MCF 10A (cell line): ENCODE measurements at regions not wholly inside any gene's neighbourhood (a gene's known extent, or its start where the extent isn't known, plus 50 kb on each side); places are given as distances from the start of the nearest gene placed in this dataset.

Source experiments
- BruUV-seq: library from RNA; stranded (reverse); fragments of 400-500 nt; replicated peaks from 2 replicates; lab custom pipeline; 2021; lab: Mats Ljungman, UMichigan
- CTCF ChIA-PET: fragments of 300-600 bp; sonication (Branson Sonifier 250); formaldehyde crosslinking; extraction: SDS; loops from one replicate; lab custom pipeline; 2021; ENCODE audit warnings: antibody characterized with exemption, inconsistent platforms; lab: Yijun Ruan, JAX
- POLR2A ChIA-PET: fragments of 300-600, 350-650 bp; sonication (Branson Sonifier 250); formaldehyde crosslinking; extraction: SDS; loops from one replicate; lab custom pipeline; 2020; ENCODE audit warnings: antibody characterized with exemption, inconsistent platforms; lab: Yijun Ruan, JAX
- DNase-seq: peaks from one replicate; pipeline ENCODE4 v3.0.0-alpha.2; 2018; ENCODE audit not compliant: unreplicated experiment
- H3K27ac Mint-ChIP-seq: one replicate; pipeline ENCODE4 v1.8.0; 2022; ENCODE audit warnings: mild to moderate bottlenecking, low read depth, mixed read lengths; ENCODE audit not compliant: unreplicated experiment
- H3K27me3 Mint-ChIP-seq: one replicate; pipeline ENCODE4 v1.8.0; 2022; ENCODE audit warnings: mixed read lengths; ENCODE audit not compliant: insufficient read depth, unreplicated experiment
- H3K36me3 Mint-ChIP-seq: one replicate; pipeline ENCODE4 v1.8.0; 2022; ENCODE audit warnings: mild to moderate bottlenecking, moderate library complexity, mixed read lengths; ENCODE audit not compliant: insufficient read depth, unreplicated experiment
- H3K4me1 Mint-ChIP-seq: one replicate; pipeline ENCODE4 v1.8.0; 2022; ENCODE audit warnings: mixed read lengths; ENCODE audit not compliant: insufficient read depth, unreplicated experiment
- H3K4me3 Mint-ChIP-seq: one replicate; pipeline ENCODE4 v1.8.0; 2022; ENCODE audit warnings: mild to moderate bottlenecking, moderate library complexity, mixed read lengths; ENCODE audit not compliant: unreplicated experiment
- H3K9me3 Mint-ChIP-seq: one replicate; pipeline ENCODE4 v1.8.0; 2022; ENCODE audit warnings: mixed read lengths; ENCODE audit not compliant: unreplicated experiment
- intact Hi-C: fragments of 100-400 bp; cut with micrococcal nuclease; formaldehyde crosslinking; loops from 2 replicates; pipeline ENCODE4 v1.14.1; 2022
- TF ChIP-seq, protein P1 (sequence below): fragments of 200-600 bp; IDR thresholded peaks from one replicate; pipeline ENCODE4 v1.8.0; 2022; ENCODE audit warnings: antibody characterized with exemption, mild to moderate bottlenecking; ENCODE audit not compliant: unreplicated experiment

DNA sequence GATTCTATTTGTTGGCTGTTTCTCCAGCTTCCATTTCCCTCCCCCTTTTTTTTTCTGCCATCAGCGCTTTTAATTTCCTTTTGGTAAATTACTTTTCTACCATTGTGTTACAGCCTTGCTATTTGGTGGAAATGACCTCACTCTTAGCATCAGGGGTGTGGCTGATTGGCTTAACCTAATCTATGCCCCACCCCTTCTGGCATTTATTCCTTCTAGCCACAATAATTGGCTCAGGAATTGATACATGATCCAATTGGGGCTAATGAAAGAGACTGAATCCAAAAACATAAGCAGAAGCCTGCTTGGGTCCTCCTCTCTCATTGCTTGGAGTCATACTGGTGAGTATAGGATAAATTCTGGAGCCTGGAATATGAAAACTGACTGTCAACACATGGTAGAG, 402.4 kb upstream of the LRRC4C start:
- DNase-seq: no peak
- Mint-ChIP-seq H3K4me1 (no peaks in the 10 kb centered on the region), H3K4me3 (no peak overlapping the region), H3K27ac (no peak overlapping the region), H3K9me3 (no peaks in the 10 kb centered on the region), H3K36me3 (no peaks in the 10 kb centered on the region), H3K27me3 (no peaks in the 10 kb centered on the region)
- CTCF ChIA-PET: interaction anchor here (1.0 kb wide), 1 partner anchor 22 kb away, joined by 3 read pairs; no protein-coding TSS in a partner anchor
- POLR2A ChIA-PET: no interaction called here
- BruUV-seq: no TSS peak
- intact Hi-C loops: no loop called here
- TF ChIP-seq, protein P1, sequence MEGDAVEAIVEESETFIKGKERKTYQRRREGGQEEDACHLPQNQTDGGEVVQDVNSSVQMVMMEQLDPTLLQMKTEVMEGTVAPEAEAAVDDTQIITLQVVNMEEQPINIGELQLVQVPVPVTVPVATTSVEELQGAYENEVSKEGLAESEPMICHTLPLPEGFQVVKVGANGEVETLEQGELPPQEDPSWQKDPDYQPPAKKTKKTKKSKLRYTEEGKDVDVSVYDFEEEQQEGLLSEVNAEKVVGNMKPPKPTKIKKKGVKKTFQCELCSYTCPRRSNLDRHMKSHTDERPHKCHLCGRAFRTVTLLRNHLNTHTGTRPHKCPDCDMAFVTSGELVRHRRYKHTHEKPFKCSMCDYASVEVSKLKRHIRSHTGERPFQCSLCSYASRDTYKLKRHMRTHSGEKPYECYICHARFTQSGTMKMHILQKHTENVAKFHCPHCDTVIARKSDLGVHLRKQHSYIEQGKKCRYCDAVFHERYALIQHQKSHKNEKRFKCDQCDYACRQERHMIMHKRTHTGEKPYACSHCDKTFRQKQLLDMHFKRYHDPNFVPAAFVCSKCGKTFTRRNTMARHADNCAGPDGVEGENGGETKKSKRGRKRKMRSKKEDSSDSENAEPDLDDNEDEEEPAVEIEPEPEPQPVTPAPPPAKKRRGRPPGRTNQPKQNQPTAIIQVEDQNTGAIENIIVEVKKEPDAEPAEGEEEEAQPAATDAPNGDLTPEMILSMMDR: no peak

DNA sequence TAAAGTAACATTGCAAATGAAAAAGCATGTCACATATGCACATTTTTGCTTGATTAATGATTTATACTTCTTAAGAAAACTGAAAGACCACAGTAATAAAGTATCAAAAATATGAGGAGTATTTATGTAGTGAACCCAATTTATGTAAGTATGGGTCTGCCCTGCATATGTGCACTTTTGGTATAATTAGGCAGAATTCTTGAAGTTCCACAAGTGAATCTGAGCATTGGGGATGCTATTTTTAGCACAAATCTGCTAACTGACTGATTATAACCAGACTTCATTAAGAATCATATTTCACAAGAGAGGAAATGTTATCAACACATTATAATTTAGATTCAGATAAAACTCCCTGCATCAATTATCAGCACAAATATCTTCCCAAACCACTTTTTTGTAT, 407.1 kb upstream of the LRRC4C start:
- no peaks in the 10 kb centered on the region for H3K9me3 Mint-ChIP-seq
- TF ChIP-seq, protein P1: no peak
- ChIA-PET CTCF (no interaction called here), POLR2A (no interaction called here)
- H3K4me3 Mint-ChIP-seq: no peak overlapping the region
- no peaks in the 10 kb centered on the region for H3K4me1 Mint-ChIP-seq
- H3K36me3 Mint-ChIP-seq: no peaks in the 10 kb centered on the region
- intact Hi-C loops: no loop called here
- no peak overlapping the region for H3K27ac Mint-ChIP-seq
- no TSS peak for BruUV-seq
- no peak for DNase-seq
- no peaks in the 10 kb centered on the region for H3K27me3 Mint-ChIP-seq

DNA sequence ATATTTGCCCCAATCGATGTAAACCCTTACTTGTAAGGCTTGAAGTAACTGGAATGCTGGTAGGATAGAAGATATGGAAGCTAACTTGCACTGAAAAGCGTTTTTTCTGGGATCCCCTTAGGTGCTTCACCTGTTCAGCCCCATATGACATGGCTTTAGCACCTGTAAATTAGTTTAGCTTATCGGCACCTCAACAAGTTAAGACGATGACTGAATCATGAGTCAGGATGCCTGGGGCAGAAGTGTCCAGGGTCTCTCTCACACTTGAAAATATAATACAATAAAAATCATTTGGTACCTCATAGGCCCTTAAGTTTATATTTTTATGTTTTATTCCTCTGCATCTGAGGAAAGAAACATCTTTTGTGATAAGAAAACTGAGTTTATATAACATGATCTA, 409.2 kb upstream of the LRRC4C start:
- ChIA-PET POLR2A (interaction anchor here (0.5 to 0.6 kb wide), 2 partner anchors 12 to 69 kb away, joined by 3 read pairs; no protein-coding TSS in a partner anchor), CTCF (no interaction called here)
- H3K9me3 Mint-ChIP-seq: no peaks in the 10 kb centered on the region
- intact Hi-C loops: no loop called here
- H3K4me1 Mint-ChIP-seq: no peaks in the 10 kb centered on the region
- TF ChIP-seq, protein P1: no peak
- no peak overlapping the region for H3K4me3 Mint-ChIP-seq
- DNase-seq: peak; percentile 42
- no peaks in the 10 kb centered on the region for H3K36me3 Mint-ChIP-seq
- H3K27me3 Mint-ChIP-seq: no peaks in the 10 kb centered on the region
- BruUV-seq: no TSS peak
- no peak overlapping the region for H3K27ac Mint-ChIP-seq

DNA sequence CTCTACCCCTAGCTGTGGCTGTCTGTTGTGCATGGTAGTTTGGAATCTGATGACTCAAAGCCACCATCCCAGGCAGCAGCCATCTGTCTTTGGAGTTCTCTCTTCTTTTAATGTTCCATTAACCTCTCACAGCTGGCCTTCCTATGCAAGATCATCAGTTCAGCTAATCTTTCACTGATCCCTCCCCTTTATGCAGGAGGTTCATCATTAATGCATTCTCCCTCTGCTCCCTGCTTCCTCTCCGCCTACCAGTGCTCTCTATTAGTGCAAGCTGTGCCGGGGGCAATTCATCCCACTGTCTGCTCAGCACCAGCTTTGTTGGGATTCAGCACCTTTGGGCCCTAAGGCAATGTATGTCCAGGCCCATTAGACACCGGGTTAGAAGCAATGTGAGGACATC, 413.0 kb upstream of the LRRC4C start:
- CTCF ChIA-PET: interaction anchor here (0.6 to 0.8 kb wide), 5 partner anchors 27 to 1199 kb away, joined by 3 to 9 read pairs (median 3); no protein-coding TSS in a partner anchor
- no peak for DNase-seq
- Mint-ChIP-seq H3K9me3 (peaks cover 3% of the 10 kb centered on the region), H3K27me3 (no peaks in the 10 kb centered on the region), H3K27ac (no peak overlapping the region), H3K4me3 (no peak overlapping the region), H3K4me1 (peaks cover 2% of the 10 kb centered on the region), H3K36me3 (no peaks in the 10 kb centered on the region)
- TF ChIP-seq, protein P1: no peak
- POLR2A ChIA-PET: interaction anchor here (1.0 kb wide), 1 partner anchor 9 kb away, joined by 4 read pairs; no protein-coding TSS in a partner anchor
- intact Hi-C loops: no loop called here
- BruUV-seq: no TSS peak
